Glomerular visceral epithelial cell (primary cell): ENCODE measurements at regions not wholly inside any gene's neighbourhood (a gene's known extent, or its start where the extent isn't known, plus 50 kb on each side); places are given as distances from the start of the nearest gene placed in this dataset.
"Not testable (repeated sequence)": the region's sequence is repeated elsewhere in the genome, so short reads cannot be mapped to it uniquely, and the experiment has no call there.

Experiments
- DNase-seq: peaks from one replicate; pipeline ENCODE4 v3.0.0-alpha.2; 2016; ENCODE audit errors: extremely low spot score

- DNase-seq = no peak
Measured at GRCh38 chr9:108803428-108804065, 52.2 kb downstream of the ACTL7B start.

- DNase-seq = no peak
Measured at GRCh38 chr9:108802967-108803366, 52.8 kb downstream of the ACTL7B start.

GRCh38 chr9:108801949-108802348, 53.8 kb downstream of the ACTL7B start:
- DNase-seq = no peak

DNA sequence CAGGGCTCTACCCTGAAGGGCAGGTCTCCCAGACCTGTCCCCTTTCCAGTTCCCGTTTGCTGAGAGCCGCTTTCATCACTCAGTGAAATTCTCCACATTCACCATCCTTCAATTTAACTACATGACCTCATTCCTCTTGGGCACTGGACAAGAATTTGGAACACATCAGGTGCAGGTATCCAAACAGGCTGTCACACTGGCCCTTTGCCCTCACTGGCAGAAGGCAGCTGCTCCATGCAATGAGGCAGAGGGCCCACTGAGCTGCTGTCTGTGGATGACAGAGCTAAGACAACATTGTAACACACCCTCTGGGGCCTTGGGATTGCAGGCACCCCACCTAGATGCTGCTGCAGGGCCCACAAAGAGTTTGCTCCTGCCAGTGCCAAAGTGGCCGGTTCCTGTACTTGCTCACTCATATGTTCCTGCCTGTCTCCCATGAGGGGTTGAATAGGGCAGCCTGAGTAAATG, 55.1 kb downstream of the ACTL7B start:
- no peak for DNase-seq

GRCh38 chr9:108793573-108793972, 62.2 kb downstream of the ACTL7B start:
- DNase-seq = no peak

- DNase-seq = no peak
Measured at GRCh38 chr9:108789742-108790141, 66.0 kb downstream of the ACTL7B start.

DNA sequence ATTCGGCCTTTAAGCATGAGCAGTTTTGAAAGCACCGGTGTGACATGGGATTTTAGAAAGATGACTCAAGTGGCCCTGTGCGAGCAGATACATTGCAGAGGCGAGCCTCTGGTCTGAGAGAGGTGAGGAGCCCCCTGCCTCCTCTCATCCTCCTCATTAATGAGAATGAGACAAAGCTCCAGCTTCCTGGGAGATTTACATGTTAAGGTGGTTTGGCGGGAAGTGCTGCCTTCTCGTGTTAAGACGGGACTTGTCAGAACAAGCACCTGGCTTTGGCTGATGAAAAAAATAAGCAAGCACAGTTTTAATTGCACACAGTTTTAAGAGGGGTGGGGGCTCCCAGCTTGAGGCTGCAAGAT, 68.1 kb downstream of the ACTL7B start:
- DNase-seq = no peak

DNA sequence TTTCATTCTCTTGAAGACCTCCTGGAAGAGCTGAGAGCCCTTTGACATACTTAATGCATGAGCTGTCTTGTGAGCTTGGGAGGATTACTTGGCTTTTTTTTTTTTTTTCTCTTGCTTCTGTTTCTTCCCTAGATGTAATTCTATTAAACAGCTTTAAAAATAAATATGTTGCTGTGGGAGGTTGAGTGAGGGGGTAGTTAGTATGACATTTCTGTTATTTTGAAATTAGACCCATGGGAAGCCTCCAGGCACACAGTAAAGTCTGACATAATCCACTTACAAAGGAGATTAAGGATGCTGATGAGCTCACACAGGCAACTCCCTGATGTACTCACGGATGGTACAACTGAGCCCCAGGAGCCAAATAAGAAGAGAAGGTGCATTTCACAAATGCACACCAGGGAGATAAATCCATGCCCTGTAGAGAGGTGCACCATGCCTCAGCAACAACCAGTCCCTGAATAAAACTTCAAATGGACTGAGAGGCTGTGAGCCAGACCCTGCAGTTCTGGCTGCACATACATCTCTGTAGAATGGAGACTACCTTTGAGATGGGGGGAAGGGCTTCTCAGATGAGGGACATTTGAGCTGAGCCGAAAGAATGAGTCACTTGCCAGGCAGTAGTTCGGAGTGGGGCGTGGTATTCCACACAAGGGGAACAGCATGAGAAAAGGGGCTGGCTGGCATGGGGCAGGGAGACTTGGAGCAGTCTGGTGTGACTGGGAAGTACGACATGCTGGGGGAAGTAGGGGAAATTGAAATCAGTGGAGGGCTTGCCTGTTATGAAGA, 68.7 kb downstream of the ACTL7B start:
- peak; percentile 48 for DNase-seq

- DNase-seq = no peak
Measured at GRCh38 chr9:108786322-108786721, 69.5 kb downstream of the ACTL7B start.

DNA sequence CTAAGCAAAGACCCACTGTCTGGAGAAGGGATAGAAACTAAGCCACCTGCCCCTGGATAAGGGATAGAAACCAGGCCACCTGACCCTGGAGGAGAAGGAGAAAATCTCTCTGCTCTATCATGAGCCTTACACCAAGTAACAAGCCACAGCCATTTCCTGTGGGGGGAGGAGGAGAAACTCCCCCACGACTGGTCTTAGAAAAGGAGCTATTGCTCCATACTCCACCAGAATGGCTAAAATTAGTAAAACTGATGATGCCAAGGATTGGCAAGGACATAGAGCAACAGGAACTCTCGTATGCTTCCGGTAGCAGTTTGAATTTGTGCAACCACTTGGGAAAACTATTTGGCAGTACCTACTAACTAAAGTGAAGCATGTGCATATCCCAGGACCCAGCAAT, 70.8 kb downstream of the ACTL7B start:
- DNase-seq = peak; percentile 4

DNA sequence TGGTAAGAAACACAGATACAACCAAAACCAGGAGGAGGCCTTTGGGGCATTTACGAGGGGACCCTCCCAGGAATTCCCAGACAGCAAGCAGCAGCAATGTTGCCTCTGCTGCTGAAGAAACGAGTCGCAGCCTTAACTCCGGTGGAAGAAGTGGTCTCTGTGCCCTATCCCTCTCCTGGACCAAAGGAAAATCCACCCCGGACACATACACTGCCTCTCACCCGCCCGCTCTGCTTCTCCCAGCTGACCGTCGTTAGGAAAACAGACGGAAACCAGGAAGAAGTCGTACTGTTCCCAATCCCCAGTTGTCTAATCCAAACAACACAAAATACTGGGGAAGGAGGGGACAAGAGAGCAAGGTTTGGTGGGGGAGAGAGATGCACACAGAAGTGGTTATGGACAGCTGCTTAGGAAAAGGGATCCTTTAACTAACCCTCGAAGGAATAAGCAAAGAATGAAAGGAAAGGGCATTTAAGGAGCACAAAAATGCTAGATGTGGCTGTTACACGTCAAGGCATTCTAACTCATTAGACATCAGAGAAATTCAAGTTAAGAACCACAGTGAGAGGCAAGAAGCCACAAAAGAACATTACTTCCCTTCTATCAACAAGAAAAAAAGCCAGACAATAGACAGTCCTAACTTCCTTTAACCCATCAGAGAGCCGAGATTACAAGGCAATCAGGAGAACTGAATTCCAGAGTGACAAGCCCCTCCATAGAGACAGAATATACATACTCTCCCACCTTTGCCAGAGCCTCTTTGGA, 71.9 kb downstream of the ACTL7B start:
- DNase-seq = no peak

DNA sequence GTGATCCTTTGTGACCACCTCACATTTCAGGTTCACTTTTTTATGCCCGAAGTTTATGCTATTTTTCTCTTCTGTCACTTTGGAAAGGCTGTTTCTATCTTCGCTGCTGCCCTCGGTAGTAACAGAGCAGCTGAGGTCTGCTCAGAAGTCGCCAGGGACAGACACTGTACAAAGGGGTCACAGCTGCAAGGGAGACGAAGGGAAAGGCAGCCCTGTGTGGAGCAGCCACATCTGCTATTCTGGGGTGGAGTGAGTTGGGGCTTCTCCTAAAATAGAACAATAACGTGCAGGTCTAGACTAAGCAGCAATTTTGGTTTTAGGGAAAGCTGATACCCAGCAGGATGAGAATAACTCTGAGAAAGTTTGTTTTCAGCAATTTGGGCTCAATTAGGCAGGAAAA, 72.5 kb downstream of the ACTL7B start:
- DNase-seq = no peak

DNA sequence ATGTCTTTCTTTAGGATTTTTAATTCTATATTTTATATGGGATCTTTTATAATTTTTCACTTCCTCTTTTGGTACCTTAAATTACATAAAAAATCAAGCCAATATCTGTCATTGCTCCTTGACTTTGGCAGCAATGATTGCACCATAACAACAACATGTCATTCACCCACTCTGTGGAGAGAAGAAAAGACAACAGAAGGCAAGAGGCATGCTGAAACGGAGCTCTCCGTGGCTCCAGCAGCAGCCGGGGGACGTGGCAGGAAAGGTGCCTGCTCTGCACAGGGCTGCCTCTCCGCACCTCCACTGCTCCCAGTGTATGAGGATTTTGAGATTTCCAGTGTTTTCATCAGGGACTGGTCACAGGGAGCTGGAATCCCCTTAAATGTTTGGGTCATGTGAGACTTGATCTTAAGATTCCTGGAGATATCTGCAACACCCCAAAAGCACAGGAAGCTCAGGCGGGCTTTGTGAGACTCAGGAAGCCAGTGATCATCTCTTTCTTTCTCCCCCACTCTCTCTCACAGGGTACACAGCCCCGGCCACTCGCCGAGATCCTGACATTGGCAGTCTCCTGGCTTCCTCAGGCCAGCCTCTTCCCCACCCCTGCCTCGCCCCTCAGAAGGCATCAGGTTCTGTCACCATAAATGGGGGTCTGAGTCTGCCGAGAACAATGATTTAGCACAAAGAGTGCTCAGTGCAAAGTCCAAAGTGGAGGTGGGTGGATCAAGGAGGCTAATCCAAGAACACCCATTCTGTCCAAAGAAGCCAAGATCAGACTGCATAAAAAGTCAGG, 74.6 kb downstream of the ACTL7B start:
- DNase-seq = no peak

GRCh38 chr9:108779551-108780325, 76.0 kb downstream of the ACTL7B start:
- no peak for DNase-seq

DNA sequence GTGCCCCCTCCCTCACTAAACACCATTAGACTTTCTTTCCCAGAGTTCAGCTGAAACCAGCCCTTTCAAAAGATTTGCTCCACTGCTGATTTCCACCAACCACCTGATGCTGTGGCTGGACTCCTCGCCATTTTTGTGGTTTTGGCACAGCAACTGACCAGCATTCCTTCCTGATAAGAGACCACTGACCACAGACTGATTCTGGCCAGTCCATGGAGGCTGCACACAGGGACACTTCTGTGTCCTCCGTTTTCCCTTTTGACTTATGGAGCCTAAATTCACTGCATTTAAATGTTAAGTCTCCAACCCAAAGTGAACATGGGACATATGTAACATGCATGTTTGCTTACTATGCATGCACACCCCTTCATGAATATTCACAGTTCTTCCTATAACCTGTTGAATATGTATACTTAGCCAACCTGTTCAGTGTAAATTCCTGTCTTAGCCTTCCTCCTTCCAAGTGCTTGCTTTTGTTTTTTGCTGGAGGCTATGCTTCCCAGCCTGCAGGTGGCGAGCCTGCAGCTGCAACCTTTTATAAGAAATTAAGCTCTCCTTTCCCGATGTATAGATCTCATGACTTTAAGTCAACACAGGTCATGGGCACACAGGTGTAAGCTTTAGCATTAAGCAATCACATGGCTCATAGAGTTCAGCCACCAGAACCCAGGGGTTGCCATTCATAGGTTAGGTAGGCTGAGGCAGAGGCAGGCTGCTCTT, 78.7 kb downstream of the ACTL7B start:
- DNase-seq = peak; percentile 81

GRCh38 chr9:108775901-108776306, 79.9 kb downstream of the ACTL7B start:
- DNase-seq = no peak

- DNase-seq = not testable (repeated sequence)
Measured at GRCh38 chr9:108774088-108774487, 81.7 kb downstream of the ACTL7B start.

DNA sequence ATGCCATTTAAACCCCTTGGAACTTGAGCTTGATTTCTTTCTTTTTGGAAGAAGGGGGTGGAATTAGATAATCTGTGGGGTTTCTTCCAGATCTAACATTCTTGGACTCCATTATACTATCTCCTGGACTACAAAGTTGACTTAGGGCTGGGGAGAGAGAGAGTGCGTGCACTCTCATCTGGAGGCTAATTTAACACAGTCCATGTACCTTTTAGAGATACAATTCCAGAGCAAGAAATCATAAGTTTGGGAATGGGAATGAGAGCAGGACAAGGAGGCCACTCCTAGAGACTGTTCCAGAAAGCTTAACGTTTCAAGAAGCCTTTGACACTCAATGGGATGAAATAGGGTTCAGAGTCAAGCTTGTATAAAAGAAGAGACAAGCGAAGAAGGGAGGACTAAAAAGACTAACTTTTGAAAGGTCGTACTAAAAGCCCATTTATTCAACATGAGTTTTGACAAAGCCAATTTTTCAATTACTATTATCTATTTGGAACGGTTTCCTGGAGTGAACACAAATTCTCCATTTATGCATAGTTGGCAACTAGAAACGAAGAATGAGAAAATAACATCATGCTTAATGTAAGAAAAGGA, 83.4 kb downstream of the ACTL7B start:
- DNase-seq = no peak

- no peak for DNase-seq
Measured at GRCh38 chr9:108768744-108769143, 87.0 kb downstream of the ACTL7B start.

- no peak for DNase-seq
Measured at GRCh38 chr9:108766626-108767161, 89.1 kb downstream of the ACTL7B start.
